ENCODE measurements at regions not wholly inside any gene's neighbourhood (a gene's known extent, or its start where the extent isn't known, plus 50 kb on each side); places are given as distances from the start of the nearest gene placed in this dataset.
A peak's percentile ranks its signal among the peaks of the same experiment; 100 is the strongest.

- Histone ChIP-seq H3K36me3 (ENCODE audit: control insufficient read depth, insufficient read depth, low read length) (no peaks in the 10 kb centered on the region), H3K27me3 (replicated peaks; ENCODE audit: control insufficient read depth, insufficient read depth, low read length) (no peaks in the 10 kb centered on the region), H3K4me3 (replicated peaks; ENCODE audit: low read depth, low read length) (no peak overlapping the region)
- DNase-seq (ENCODE audit: extremely low read depth, insufficient read length): no peak
- no peak for TF ChIP-seq CTCF (IDR thresholded peaks at IDR 0.05; ENCODE audit: insufficient read depth, low read length, poor library complexity, severe bottlenecking)
Observed at GRCh38 chr12:41935911-41936310, 208.8 kb downstream of the GXYLT1 start.

GRCh38 chr12:41932470-41932991, 212.1 kb downstream of the GXYLT1 start:
- H3K36me3 ChIP-seq (ENCODE audit: control insufficient read depth, insufficient read depth, low read length): no peaks in the 10 kb centered on the region
- peak overlapping the region; percentile 30 for H3K4me3 ChIP-seq (replicated peaks; ENCODE audit: low read depth, low read length)
- no peak for TF ChIP-seq CTCF (IDR thresholded peaks at IDR 0.05; ENCODE audit: insufficient read depth, low read length, poor library complexity, severe bottlenecking)
- no peaks in the 10 kb centered on the region for H3K27me3 ChIP-seq (replicated peaks; ENCODE audit: control insufficient read depth, insufficient read depth, low read length)
- DNase-seq (ENCODE audit: extremely low read depth, insufficient read length): peak; percentile 46

GRCh38 chr12:41930866-41931437, 213.7 kb downstream of the GXYLT1 start:
- Histone ChIP-seq H3K36me3 (ENCODE audit: control insufficient read depth, insufficient read depth, low read length) (no peaks in the 10 kb centered on the region), H3K4me3 (replicated peaks; ENCODE audit: low read depth, low read length) (no peak overlapping the region), H3K27me3 (replicated peaks; ENCODE audit: control insufficient read depth, insufficient read depth, low read length) (no peaks in the 10 kb centered on the region)
- no peak for TF ChIP-seq CTCF (IDR thresholded peaks at IDR 0.05; ENCODE audit: insufficient read depth, low read length, poor library complexity, severe bottlenecking)
- no peak for DNase-seq (ENCODE audit: extremely low read depth, insufficient read length)

- no peaks in the 10 kb centered on the region for H3K27me3 ChIP-seq (replicated peaks; ENCODE audit: control insufficient read depth, insufficient read depth, low read length)
- no peaks in the 10 kb centered on the region for H3K36me3 ChIP-seq (ENCODE audit: control insufficient read depth, insufficient read depth, low read length)
- no peak overlapping the region for H3K4me3 ChIP-seq (replicated peaks; ENCODE audit: low read depth, low read length)
- DNase-seq (ENCODE audit: extremely low read depth, insufficient read length): no peak
- no peak for TF ChIP-seq CTCF (IDR thresholded peaks at IDR 0.05; ENCODE audit: insufficient read depth, low read length, poor library complexity, severe bottlenecking)
Observed at GRCh38 chr12:41924111-41924510, 220.6 kb downstream of the GXYLT1 start.

GRCh38 chr12:41923351-41923750, 221.3 kb downstream of the GXYLT1 start:
- Histone ChIP-seq H3K27me3 (replicated peaks; ENCODE audit: control insufficient read depth, insufficient read depth, low read length) (no peaks in the 10 kb centered on the region), H3K36me3 (ENCODE audit: control insufficient read depth, insufficient read depth, low read length) (no peaks in the 10 kb centered on the region), H3K4me3 (replicated peaks; ENCODE audit: low read depth, low read length) (no peak overlapping the region)
- no peak for TF ChIP-seq CTCF (IDR thresholded peaks at IDR 0.05; ENCODE audit: insufficient read depth, low read length, poor library complexity, severe bottlenecking)
- no peak for DNase-seq (ENCODE audit: extremely low read depth, insufficient read length)

- no peaks in the 10 kb centered on the region for H3K36me3 ChIP-seq (ENCODE audit: control insufficient read depth, insufficient read depth, low read length)
- no peak for DNase-seq (ENCODE audit: extremely low read depth, insufficient read length)
- TF ChIP-seq CTCF (IDR thresholded peaks at IDR 0.05; ENCODE audit: insufficient read depth, low read length, poor library complexity, severe bottlenecking): no peak
- H3K4me3 ChIP-seq (replicated peaks; ENCODE audit: low read depth, low read length): no peak overlapping the region
- no peaks in the 10 kb centered on the region for H3K27me3 ChIP-seq (replicated peaks; ENCODE audit: control insufficient read depth, insufficient read depth, low read length)
Observed at GRCh38 chr12:41920355-41920754, 224.3 kb downstream of the GXYLT1 start.
